Heart left ventricle (tissue), 13 donors: ENCODE measurements at regions not wholly inside any gene's neighbourhood (a gene's known extent, or its start where the extent isn't known, plus 50 kb on each side); places are given as distances from the start of the nearest gene placed in this dataset.

ENCODE experiments used
- CTCF ChIP-seq, 12 donors: fragments of 200-600 bp; sonication (generic) in 4 of 12; IDR thresholded peaks; one replicate each; pipeline versions ENCODE4 v1.5.0 to v1.8.0; 2018 to 2022; ENCODE audit warnings: antibody characterized with exemption in 12 of 12, mild to moderate bottlenecking in 5 of 12
- POLR2A ChIP-seq, 2 donors: fragments of 450-650 bp; IDR thresholded peaks; one replicate each; pipeline ENCODE4 v1.6.1; 2017; ENCODE audit warnings: antibody characterized with exemption in 2 of 2, mild to moderate bottlenecking in 2 of 2, moderate library complexity in 2 of 2
- donor health status: ischemic (EF 13 %, LVEDD 7.1; RV severe dilation, severe dysfunction).
- donor health status: DM: no; HTN: yes; CAD: no.
- donor health status: DM: no; HTN: no; CAD: no.
- donor health status: ischemic (EF 25% LVEDD 6.9; RV normal size, moderate dysfunction).
- donor health status: ischemic (EF 25% LVEDD 5.7; RV mildly dilated, moderate dysfunction).
- donor health status: ischemic (EF 35%, LVEDD 5.7; RV mildly dilated, moderate dysfunction).
- donor health status: nonischemic (EF 11% LVEDD 7.7; RV severe dilation, severe dysfunction).
- donor health status: DM: yes; HTN: yes; CAD: no.
- donor health status: PGD.
- donor health status: ischemic (EF 29% LVEDD 5.4; RV normal size, mild dysfunction).
- donor health status: nonischemic (EF 23%, LVEDD 6.1; RV moderate dilation, normal function).

GRCh38 chr3:176577447-176577846 is 619.8 kb downstream of the TBL1XR1 start:
- TF ChIP-seq POLR2A (IDR thresholded peaks at IDR 0.05) (no peak), CTCF (IDR thresholded peaks at IDR 0.05) (no peak)
